DND-41 (cell line): ENCODE measurements at regions not wholly inside any gene's neighbourhood (a gene's known extent, or its start where the extent isn't known, plus 50 kb on each side); places are given as distances from the start of the nearest gene placed in this dataset.
"Not testable (repeated sequence)": the region's sequence is repeated elsewhere in the genome, so short reads cannot be mapped to it uniquely, and the experiment has no call there.

Experiments
- CTCF ChIP-seq: IDR thresholded peaks from 2 replicates; pipeline ENCODE4 v1.5.1; 2012; ENCODE audit warnings: borderline replicate concordance, low read length, moderate library complexity, mild to moderate bottlenecking; ENCODE audit not compliant: poor library complexity, severe bottlenecking; ENCODE audit errors: extremely low read depth
- EZH2 ChIP-seq: IDR thresholded peaks from 3 replicates; pipeline ENCODE4 v1.6.1; 2012; ENCODE audit warnings: borderline replicate concordance, low read depth, mild to moderate bottlenecking, moderate library complexity, low read length, inconsistent platforms; ENCODE audit not compliant: severe bottlenecking

GRCh38 chr10:28911511-28911910 is 234.2 kb downstream of the BAMBI start:
- TF ChIP-seq CTCF, EZH2: not testable (repeated sequence)
